ENCODE measurements at regions not wholly inside any gene's neighbourhood (a gene's known extent, or its start where the extent isn't known, plus 50 kb on each side); places are given as distances from the start of the nearest gene placed in this dataset.

DNA sequence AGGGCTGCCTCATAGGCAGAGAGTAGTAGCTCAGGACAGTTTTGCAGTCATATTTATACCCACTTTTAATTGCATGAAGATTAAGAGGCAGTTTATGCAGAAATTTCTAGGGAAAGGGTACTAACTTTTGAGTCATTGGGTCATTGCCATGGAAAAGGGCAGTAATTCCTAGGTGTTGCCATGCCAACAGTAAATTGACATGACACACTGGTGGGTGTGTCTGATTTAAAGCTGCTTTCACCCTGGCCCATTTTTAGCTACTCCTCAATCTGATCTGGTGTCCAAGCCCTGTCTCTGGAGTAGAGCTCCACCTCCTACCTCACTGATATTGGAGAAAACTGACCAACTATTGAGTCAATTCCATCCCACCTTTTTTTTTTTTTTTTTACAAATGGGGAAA, 161.5 kb upstream of the ZKSCAN2 start:
- Histone ChIP-seq H3K4me1 (ENCODE audit: control insufficient read depth in 1 of 2, insufficient read depth in 2 of 2, low read depth in 1 of 2, low read length in 1 of 2) (0 out of 4 replicates have a peak, but pooled peaks cover 0 to 5% of the 10 kb centered on the region in 2 experiments), H3K27ac (ENCODE audit: low read depth in 2 of 2, low read length in 1 of 2) (no peak overlapping the region), H3K9me3 (no peaks in the 10 kb centered on the region), H3F3A (replicated peaks; ENCODE audit: insufficient read depth) (no peaks in the 10 kb centered on the region), H3K9ac (no peak overlapping the region), H3K9me2 (no peaks in the 10 kb centered on the region), H3K79me2 (ENCODE audit: insufficient read depth) (no peaks in the 10 kb centered on the region), H4K20me1 (ENCODE audit: insufficient read depth) (no peaks in the 10 kb centered on the region), H3K27me3 (ENCODE audit: insufficient read depth) (peaks cover 7% of the 10 kb centered on the region), H3K36me3 (replicated peaks in 1 of 2; ENCODE audit: control insufficient read depth in 1 of 2, insufficient read depth in 2 of 2, low read length in 1 of 2) (no peaks in the 10 kb centered on the region), H3K4me3 (ENCODE audit: low read depth in 2 of 2, low read length in 1 of 2) (no peak overlapping the region), H2AFZ (ENCODE audit: low read depth) (no peak overlapping the region), H3K4me2 (no peak overlapping the region)
- TF ChIP-seq, protein P1, sequence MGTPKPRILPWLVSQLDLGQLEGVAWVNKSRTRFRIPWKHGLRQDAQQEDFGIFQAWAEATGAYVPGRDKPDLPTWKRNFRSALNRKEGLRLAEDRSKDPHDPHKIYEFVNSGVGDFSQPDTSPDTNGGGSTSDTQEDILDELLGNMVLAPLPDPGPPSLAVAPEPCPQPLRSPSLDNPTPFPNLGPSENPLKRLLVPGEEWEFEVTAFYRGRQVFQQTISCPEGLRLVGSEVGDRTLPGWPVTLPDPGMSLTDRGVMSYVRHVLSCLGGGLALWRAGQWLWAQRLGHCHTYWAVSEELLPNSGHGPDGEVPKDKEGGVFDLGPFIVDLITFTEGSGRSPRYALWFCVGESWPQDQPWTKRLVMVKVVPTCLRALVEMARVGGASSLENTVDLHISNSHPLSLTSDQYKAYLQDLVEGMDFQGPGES (IDR thresholded peaks at IDR 0.05; ENCODE audit: low read depth, low read length) = no peak
- TF ChIP-seq, protein P2, sequence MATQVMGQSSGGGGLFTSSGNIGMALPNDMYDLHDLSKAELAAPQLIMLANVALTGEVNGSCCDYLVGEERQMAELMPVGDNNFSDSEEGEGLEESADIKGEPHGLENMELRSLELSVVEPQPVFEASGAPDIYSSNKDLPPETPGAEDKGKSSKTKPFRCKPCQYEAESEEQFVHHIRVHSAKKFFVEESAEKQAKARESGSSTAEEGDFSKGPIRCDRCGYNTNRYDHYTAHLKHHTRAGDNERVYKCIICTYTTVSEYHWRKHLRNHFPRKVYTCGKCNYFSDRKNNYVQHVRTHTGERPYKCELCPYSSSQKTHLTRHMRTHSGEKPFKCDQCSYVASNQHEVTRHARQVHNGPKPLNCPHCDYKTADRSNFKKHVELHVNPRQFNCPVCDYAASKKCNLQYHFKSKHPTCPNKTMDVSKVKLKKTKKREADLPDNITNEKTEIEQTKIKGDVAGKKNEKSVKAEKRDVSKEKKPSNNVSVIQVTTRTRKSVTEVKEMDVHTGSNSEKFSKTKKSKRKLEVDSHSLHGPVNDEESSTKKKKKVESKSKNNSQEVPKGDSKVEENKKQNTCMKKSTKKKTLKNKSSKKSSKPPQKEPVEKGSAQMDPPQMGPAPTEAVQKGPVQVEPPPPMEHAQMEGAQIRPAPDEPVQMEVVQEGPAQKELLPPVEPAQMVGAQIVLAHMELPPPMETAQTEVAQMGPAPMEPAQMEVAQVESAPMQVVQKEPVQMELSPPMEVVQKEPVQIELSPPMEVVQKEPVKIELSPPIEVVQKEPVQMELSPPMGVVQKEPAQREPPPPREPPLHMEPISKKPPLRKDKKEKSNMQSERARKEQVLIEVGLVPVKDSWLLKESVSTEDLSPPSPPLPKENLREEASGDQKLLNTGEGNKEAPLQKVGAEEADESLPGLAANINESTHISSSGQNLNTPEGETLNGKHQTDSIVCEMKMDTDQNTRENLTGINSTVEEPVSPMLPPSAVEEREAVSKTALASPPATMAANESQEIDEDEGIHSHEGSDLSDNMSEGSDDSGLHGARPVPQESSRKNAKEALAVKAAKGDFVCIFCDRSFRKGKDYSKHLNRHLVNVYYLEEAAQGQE (IDR thresholded peaks at IDR 0.05; ENCODE audit: low read depth, low read length) = no peak
- TF ChIP-seq FOXJ3 (CRISPR knock-in tag; IDR thresholded peaks at IDR 0.05) (no peak), RXRA (IDR thresholded peaks at IDR 0.05; ENCODE audit: borderline replicate concordance, low read depth) (no peak), NFIC (IDR thresholded peaks at IDR 0.05; ENCODE audit: borderline replicate concordance) (no peak), ELF1 (IDR thresholded peaks at IDR 0.05) (no peak)
- TF ChIP-seq, protein P3, sequence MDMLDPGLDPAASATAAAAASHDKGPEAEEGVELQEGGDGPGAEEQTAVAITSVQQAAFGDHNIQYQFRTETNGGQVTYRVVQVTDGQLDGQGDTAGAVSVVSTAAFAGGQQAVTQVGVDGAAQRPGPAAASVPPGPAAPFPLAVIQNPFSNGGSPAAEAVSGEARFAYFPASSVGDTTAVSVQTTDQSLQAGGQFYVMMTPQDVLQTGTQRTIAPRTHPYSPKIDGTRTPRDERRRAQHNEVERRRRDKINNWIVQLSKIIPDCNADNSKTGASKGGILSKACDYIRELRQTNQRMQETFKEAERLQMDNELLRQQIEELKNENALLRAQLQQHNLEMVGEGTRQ (IDR thresholded peaks at IDR 0.05; ENCODE audit: borderline replicate concordance, low read depth, low read length) = no peak
- POLR2A ChIA-PET = no interaction called here
- no peak for DNase-seq
- CTCF ChIA-PET = no interaction called here

DNA sequence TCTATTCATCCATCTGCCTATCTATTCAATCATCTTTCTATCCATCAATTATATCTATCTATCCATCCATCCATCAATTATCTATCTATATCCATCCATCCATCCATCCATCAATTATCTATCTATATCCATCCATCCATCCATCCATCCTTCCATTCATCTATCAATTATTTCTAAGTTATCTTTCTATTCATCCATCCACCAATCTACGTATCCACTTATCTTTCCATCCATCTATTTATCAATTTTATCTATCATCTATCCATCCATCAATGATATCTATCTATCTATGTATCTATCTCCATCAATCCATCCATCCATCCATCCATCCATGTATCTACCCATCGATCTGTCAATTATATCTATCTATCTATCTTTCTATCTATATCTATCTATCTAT, 158.4 kb upstream of the ZKSCAN2 start:
- Histone ChIP-seq H2AFZ (ENCODE audit: low read depth) (no peak overlapping the region), H3F3A (replicated peaks; ENCODE audit: insufficient read depth) (peaks cover 6% of the 10 kb centered on the region), H3K4me1 (ENCODE audit: control insufficient read depth in 1 of 2, insufficient read depth in 2 of 2, low read depth in 1 of 2, low read length in 1 of 2) (0 out of 4 replicates have a peak, but pooled peaks cover 0 to 5% of the 10 kb centered on the region in 2 experiments), H3K27ac (ENCODE audit: low read depth in 2 of 2, low read length in 1 of 2) (no peak overlapping the region), H3K9me2 (no peaks in the 10 kb centered on the region), H4K20me1 (ENCODE audit: insufficient read depth) (no peaks in the 10 kb centered on the region), H3K9ac (no peak overlapping the region), H3K4me2 (no peak overlapping the region), H3K9me3 (no peaks in the 10 kb centered on the region), H3K27me3 (ENCODE audit: insufficient read depth) (no peaks in the 10 kb centered on the region), H3K36me3 (replicated peaks in 1 of 2; ENCODE audit: control insufficient read depth in 1 of 2, insufficient read depth in 2 of 2, low read length in 1 of 2) (no peaks in the 10 kb centered on the region), H3K79me2 (ENCODE audit: insufficient read depth) (no peaks in the 10 kb centered on the region), H3K4me3 (ENCODE audit: low read depth in 2 of 2, low read length in 1 of 2) (no peak overlapping the region)
- ChIA-PET POLR2A (no interaction called here), CTCF (no interaction called here)
- 13% methylated on average over 2 of the region's 2 CpGs for WGBS (ENCODE audit: low lambda C conversion rate)
- DNase-seq = no peak
- TF ChIP-seq, protein P4, sequence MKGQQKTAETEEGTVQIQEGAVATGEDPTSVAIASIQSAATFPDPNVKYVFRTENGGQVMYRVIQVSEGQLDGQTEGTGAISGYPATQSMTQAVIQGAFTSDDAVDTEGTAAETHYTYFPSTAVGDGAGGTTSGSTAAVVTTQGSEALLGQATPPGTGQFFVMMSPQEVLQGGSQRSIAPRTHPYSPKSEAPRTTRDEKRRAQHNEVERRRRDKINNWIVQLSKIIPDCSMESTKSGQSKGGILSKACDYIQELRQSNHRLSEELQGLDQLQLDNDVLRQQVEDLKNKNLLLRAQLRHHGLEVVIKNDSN (IDR thresholded peaks at IDR 0.05; ENCODE audit: borderline replicate concordance, low read depth) = no peak
- TF ChIP-seq FOXJ3 (CRISPR knock-in tag; IDR thresholded peaks at IDR 0.05) = no peak
- TF ChIP-seq ELF1 (IDR thresholded peaks at IDR 0.05) = no peak
- TF ChIP-seq, protein P3 (IDR thresholded peaks at IDR 0.05; ENCODE audit: borderline replicate concordance, low read depth, low read length) = no peak
- no peak for TF ChIP-seq MEF2A (IDR thresholded peaks at IDR 0.05; ENCODE audit: borderline replicate concordance, low read depth)
- no peak for TF ChIP-seq POLR2AphosphoS5 (IDR thresholded peaks at IDR 0.05; ENCODE audit: low read depth, low read length)
- TF ChIP-seq, protein P5, sequence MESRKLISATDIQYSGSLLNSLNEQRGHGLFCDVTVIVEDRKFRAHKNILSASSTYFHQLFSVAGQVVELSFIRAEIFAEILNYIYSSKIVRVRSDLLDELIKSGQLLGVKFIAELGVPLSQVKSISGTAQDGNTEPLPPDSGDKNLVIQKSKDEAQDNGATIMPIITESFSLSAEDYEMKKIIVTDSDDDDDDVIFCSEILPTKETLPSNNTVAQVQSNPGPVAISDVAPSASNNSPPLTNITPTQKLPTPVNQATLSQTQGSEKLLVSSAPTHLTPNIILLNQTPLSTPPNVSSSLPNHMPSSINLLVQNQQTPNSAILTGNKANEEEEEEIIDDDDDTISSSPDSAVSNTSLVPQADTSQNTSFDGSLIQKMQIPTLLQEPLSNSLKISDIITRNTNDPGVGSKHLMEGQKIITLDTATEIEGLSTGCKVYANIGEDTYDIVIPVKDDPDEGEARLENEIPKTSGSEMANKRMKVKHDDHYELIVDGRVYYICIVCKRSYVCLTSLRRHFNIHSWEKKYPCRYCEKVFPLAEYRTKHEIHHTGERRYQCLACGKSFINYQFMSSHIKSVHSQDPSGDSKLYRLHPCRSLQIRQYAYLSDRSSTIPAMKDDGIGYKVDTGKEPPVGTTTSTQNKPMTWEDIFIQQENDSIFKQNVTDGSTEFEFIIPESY (IDR thresholded peaks at IDR 0.05; ENCODE audit: borderline replicate concordance, low read depth) = no peak
- no peak for TF ChIP-seq TCF12 (IDR thresholded peaks at IDR 0.05)
- no peak for TF ChIP-seq GATA2 (CRISPR knock-in tag; IDR thresholded peaks at IDR 0.05)

All from SK-N-SH (cell line).